ENCODE measurements at regions not wholly inside any gene's neighbourhood (a gene's known extent, or its start where the extent isn't known, plus 50 kb on each side); places are given as distances from the start of the nearest gene placed in this dataset.

DNA sequence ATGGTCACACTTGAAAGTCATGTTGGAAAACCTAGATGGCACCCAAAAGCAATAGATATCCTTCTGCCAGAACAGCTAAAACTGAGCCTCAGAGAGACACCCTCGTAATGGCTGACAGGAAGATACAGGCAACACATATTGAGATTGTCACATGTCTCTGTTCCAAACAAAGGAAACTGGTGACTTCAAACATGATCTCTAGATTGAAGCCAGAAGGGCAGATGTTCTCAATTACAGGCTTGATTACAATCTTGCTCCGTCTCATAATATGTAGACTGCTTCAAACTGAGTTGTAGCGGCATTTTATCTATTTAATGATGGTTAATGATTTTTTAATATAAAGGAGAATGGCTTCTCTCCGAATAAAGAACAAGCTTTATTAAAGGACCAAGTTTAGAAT lies 774.3 kb downstream of the KCTD16 start:
- TF ChIP-seq, protein P1, sequence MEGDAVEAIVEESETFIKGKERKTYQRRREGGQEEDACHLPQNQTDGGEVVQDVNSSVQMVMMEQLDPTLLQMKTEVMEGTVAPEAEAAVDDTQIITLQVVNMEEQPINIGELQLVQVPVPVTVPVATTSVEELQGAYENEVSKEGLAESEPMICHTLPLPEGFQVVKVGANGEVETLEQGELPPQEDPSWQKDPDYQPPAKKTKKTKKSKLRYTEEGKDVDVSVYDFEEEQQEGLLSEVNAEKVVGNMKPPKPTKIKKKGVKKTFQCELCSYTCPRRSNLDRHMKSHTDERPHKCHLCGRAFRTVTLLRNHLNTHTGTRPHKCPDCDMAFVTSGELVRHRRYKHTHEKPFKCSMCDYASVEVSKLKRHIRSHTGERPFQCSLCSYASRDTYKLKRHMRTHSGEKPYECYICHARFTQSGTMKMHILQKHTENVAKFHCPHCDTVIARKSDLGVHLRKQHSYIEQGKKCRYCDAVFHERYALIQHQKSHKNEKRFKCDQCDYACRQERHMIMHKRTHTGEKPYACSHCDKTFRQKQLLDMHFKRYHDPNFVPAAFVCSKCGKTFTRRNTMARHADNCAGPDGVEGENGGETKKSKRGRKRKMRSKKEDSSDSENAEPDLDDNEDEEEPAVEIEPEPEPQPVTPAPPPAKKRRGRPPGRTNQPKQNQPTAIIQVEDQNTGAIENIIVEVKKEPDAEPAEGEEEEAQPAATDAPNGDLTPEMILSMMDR (IDR thresholded peaks at IDR 0.05; ENCODE audit: low read depth, low read length): no peak
- TF ChIP-seq EZH2phosphoT487 (IDR thresholded peaks at IDR 0.05; ENCODE audit: low read depth): no peak
- Histone ChIP-seq H3K4me1 (ENCODE audit: low read length) (no peaks in the 10 kb centered on the region), H3K4me2 (ENCODE audit: low read length) (no peak overlapping the region), H2AFZ (ENCODE audit: low read depth, low read length) (no peak overlapping the region), H3K4me3 (ENCODE audit: low read length) (no peak overlapping the region), H3K9me3 (ENCODE audit: insufficient read depth, low read length) (no peaks in the 10 kb centered on the region), H3K27ac (ENCODE audit: low read length) (no peak overlapping the region), H3K9ac (ENCODE audit: low read length) (no peak overlapping the region), H3K27me3 (ENCODE audit: low read depth, low read length) (no peaks in the 10 kb centered on the region), H3K79me2 (ENCODE audit: low read length) (no peaks in the 10 kb centered on the region), H4K20me1 (ENCODE audit: insufficient read depth, low read length) (no peaks in the 10 kb centered on the region), H3K36me3 (replicated peaks; ENCODE audit: low read depth, low read length) (no peaks in the 10 kb centered on the region)

- H3K4me1 ChIP-seq (ENCODE audit: low read length): no peaks in the 10 kb centered on the region
- TF ChIP-seq EZH2phosphoT487 (IDR thresholded peaks at IDR 0.05; ENCODE audit: low read depth): no peak
- TF ChIP-seq, protein P1 (IDR thresholded peaks at IDR 0.05; ENCODE audit: low read depth, low read length): no peak
- H3K79me2 ChIP-seq (ENCODE audit: low read length): no peaks in the 10 kb centered on the region
- H4K20me1 ChIP-seq (ENCODE audit: insufficient read depth, low read length): no peaks in the 10 kb centered on the region
- H3K36me3 ChIP-seq (replicated peaks; ENCODE audit: low read depth, low read length): no peaks in the 10 kb centered on the region
- no peaks in the 10 kb centered on the region for H3K9me3 ChIP-seq (ENCODE audit: insufficient read depth, low read length)
- H3K27ac ChIP-seq (ENCODE audit: low read length): no peak overlapping the region
- H3K9ac ChIP-seq (ENCODE audit: low read length): no peak overlapping the region
- no peak overlapping the region for H2AFZ ChIP-seq (ENCODE audit: low read depth, low read length)
- no peaks in the 10 kb centered on the region for H3K27me3 ChIP-seq (ENCODE audit: low read depth, low read length)
- H3K4me2 ChIP-seq (ENCODE audit: low read length): no peak overlapping the region
- H3K4me3 ChIP-seq (ENCODE audit: low read length): no peak overlapping the region
Observed at GRCh38 chr5:144941004-144941403, 770.3 kb downstream of the KCTD16 start.

- no peaks in the 10 kb centered on the region for H3K79me2 ChIP-seq (ENCODE audit: low read length)
- no peaks in the 10 kb centered on the region for H4K20me1 ChIP-seq (ENCODE audit: insufficient read depth, low read length)
- H3K27ac ChIP-seq (ENCODE audit: low read length): no peak overlapping the region
- H3K36me3 ChIP-seq (replicated peaks; ENCODE audit: low read depth, low read length): no peaks in the 10 kb centered on the region
- no peak overlapping the region for H3K4me2 ChIP-seq (ENCODE audit: low read length)
- no peak for TF ChIP-seq EZH2phosphoT487 (IDR thresholded peaks at IDR 0.05; ENCODE audit: low read depth)
- TF ChIP-seq, protein P1 (IDR thresholded peaks at IDR 0.05; ENCODE audit: low read depth, low read length): no peak
- no peaks in the 10 kb centered on the region for H3K4me1 ChIP-seq (ENCODE audit: low read length)
- H3K9me3 ChIP-seq (ENCODE audit: insufficient read depth, low read length): no peaks in the 10 kb centered on the region
- no peak overlapping the region for H3K9ac ChIP-seq (ENCODE audit: low read length)
- H2AFZ ChIP-seq (ENCODE audit: low read depth, low read length): no peak overlapping the region
- H3K27me3 ChIP-seq (ENCODE audit: low read depth, low read length): no peaks in the 10 kb centered on the region
- no peak overlapping the region for H3K4me3 ChIP-seq (ENCODE audit: low read length)
Observed at GRCh38 chr5:144918371-144918770, 747.7 kb downstream of the KCTD16 start.

DNA sequence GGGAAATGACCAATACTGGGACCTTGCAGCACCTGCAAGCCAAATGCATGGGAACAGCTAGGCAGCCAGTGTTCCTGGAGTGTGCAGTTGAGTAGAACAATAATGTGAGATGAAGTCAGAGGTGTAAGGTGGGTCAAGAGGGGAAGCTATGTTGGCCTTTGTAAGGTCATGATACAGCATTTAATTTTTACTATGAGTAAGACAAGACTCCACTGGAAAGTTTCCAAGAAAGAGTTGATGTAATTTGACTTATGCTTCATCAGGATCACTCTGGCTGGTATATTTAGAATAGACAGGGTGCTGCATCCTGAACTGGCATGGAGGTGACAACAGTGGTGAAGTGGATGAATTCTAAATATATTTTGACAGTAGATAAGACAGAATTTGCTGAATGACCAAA lies 744.8 kb downstream of the KCTD16 start:
- H4K20me1 ChIP-seq (ENCODE audit: insufficient read depth, low read length): no peaks in the 10 kb centered on the region
- H3K4me1 ChIP-seq (ENCODE audit: low read length): no peaks in the 10 kb centered on the region
- no peaks in the 10 kb centered on the region for H3K36me3 ChIP-seq (replicated peaks; ENCODE audit: low read depth, low read length)
- H3K9me3 ChIP-seq (ENCODE audit: insufficient read depth, low read length): no peaks in the 10 kb centered on the region
- no peak overlapping the region for H3K9ac ChIP-seq (ENCODE audit: low read length)
- no peaks in the 10 kb centered on the region for H3K79me2 ChIP-seq (ENCODE audit: low read length)
- H3K4me3 ChIP-seq (ENCODE audit: low read length): no peak overlapping the region
- H3K4me2 ChIP-seq (ENCODE audit: low read length): no peak overlapping the region
- no peak overlapping the region for H3K27ac ChIP-seq (ENCODE audit: low read length)
- no peaks in the 10 kb centered on the region for H3K27me3 ChIP-seq (ENCODE audit: low read depth, low read length)
- no peak for TF ChIP-seq EZH2phosphoT487 (IDR thresholded peaks at IDR 0.05; ENCODE audit: low read depth)
- TF ChIP-seq, protein P1 (IDR thresholded peaks at IDR 0.05; ENCODE audit: low read depth, low read length): no peak
- H2AFZ ChIP-seq (ENCODE audit: low read depth, low read length): no peak overlapping the region
